GM19395 (cell line): ENCODE measurements at regions not wholly inside any gene's neighbourhood (a gene's known extent, or its start where the extent isn't known, plus 50 kb on each side); places are given as distances from the start of the nearest gene placed in this dataset.

Source experiments
- ATAC-seq: cut with Tn5 transposase; IDR thresholded peaks from one replicate; pipeline ENCODE4 v1.9.1; 2021; ENCODE audit warnings: mild to moderate bottlenecking, moderate library complexity; ENCODE audit not compliant: unreplicated experiment

GRCh38 chr5:33343676-33344327, 97.0 kb upstream of the TARS1 start:
- ATAC-seq, result no peak

DNA sequence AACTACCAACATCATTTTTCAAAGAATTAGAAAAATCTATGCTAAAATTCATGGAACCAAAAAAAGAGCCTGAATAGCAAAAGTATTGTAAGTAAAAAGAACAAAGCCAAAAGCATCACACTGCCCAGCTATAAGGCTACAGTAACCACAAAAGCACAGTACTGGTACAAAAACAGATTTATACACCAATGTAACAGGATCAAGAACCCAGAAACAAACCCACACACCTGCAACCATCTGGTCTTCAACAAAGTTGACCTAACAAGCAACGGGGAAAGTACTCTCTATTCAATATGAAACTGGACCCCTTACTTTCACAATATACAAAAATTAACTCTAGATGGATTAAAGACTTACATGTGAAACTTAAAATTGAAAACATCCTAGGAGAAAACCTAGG, 94.2 kb upstream of the TARS1 start:
- peak; percentile 91 for ATAC-seq

- no peak for ATAC-seq
These were observed 79.0 kb upstream of the TARS1 start for GRCh38 chr5:33361781-33362180.

DNA sequence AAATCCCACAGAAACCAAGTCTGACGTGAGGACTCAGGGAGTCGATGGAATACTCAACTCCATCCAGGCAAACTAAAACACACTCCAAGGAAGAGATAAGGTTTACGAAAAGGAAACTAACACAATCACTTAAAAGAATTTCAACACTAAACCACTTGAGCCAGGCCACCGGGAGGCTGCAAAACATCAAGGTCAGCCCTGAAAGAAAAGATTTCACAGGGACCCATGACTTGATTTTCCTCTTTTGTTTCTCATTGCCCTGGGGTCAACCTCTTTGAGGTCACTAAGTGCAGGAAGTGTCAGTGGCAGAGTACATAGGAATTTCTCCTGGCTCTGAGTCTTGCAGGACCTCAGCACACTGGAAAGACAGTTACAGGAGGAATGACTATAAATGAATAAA, 77.8 kb upstream of the TARS1 start:
- ATAC-seq, result no peak

- ATAC-seq, result no peak
These were observed 77.2 kb upstream of the TARS1 start for GRCh38 chr5:33363537-33363936.

DNA sequence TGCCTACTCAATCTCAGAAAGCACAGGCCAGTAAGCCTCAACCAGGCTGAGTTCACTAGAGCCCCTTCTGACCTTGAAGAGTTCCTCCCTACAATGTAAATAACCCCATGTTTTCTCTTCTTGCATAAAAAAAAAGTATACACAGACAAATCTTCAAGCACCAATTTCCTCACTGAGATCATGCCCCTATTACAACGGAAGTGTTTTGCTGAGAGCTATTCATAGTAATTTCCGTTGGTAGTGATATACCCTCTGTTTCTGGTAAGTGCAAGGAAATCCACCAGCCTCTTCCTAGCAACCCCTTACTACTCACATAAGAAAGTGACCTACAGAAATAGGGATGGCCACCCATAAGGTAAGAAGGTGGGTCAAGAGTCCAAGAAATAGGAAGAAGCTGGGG, 76.4 kb upstream of the TARS1 start:
- no peak for ATAC-seq

DNA sequence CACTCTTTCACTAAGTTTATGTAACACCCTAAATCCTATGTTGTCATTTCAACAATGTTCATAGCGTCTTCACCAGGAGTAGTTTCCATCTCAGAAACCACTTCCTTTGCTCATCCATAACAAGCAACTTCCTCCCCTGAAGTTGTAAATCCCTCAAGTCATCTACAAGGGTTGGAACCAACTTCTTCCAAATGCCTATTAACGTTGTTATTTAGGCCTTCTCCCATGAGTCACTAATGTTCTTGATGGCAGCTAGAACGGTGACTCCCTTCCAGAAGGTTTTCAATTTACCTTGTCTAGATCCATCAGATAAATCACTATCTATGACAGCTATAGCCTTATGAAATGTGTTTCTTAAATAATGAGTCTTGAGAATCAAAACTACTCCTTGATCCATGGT, 73.3 kb upstream of the TARS1 start:
- ATAC-seq, result no peak

GRCh38 chr5:33369485-33370465, 71.0 kb upstream of the TARS1 start:
- no peak for ATAC-seq

- no peak for ATAC-seq
These were observed 70.3 kb upstream of the TARS1 start for GRCh38 chr5:33370466-33370859.

GRCh38 chr5:33371660-33372059, 69.1 kb upstream of the TARS1 start:
- no peak for ATAC-seq

- no peak for ATAC-seq
These were observed 67.9 kb upstream of the TARS1 start for GRCh38 chr5:33372721-33373472.

DNA sequence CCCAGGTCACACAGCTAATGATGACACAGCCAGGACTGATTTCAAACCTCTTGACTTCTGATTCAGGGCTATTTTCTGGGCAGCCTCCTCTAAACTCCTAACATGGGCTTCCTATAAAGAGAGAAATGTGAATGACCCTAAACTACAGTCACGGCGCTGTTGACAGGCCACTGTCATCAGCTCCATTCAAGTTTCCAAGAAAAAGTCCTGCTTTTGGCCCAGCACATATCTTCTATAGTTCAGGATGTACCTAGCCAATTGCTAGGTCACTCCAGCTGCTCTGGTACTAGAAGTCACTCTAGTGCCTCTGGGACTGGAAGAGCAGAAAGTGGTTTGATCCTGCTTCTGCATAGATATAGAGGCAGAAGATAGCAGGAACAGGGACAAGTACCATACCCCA, 64.9 kb upstream of the TARS1 start:
- ATAC-seq, result no peak

DNA sequence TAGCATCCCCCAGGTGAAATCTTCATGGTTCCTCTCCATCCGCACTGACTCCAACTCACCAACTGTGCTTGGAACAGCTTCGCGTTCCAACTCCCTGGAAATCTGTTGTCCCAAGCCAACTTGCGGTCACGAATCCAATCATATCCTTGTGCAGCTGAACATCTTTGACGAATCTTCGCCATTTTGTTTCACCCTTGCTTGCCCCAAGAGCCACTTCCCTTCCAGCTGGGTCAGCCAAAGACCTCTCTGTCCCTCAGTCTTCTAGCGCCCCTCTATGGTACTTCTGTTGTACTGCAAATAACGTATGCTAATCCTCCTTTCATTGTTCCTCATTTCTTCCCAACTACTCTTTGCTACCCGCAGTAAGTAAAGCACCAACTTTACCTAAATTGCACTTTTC, 61.0 kb upstream of the TARS1 start:
- ATAC-seq, result no peak

DNA sequence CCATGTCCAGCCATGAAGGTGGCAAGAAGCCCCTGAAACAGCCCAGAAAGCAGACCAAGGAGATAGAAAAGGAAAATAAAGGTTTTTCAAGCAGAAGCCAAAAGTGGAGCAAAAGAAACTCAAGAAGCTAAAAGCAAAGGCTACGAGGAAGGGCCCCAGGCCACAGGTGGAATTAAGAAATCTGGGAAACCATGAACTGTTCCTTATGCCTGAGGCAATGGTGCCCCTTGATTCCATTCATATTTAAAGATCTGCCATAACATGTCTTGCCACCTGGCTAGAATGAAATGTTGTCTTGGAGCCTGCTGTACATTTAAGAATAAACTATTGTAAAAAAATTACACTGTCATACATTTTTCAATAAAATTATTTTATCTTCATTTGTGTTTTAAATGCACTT, 59.5 kb upstream of the TARS1 start:
- no peak for ATAC-seq
